Breast epithelium (tissue), 4 donors: ENCODE measurements at regions not wholly inside any gene's neighbourhood (a gene's known extent, or its start where the extent isn't known, plus 50 kb on each side); places are given as distances from the start of the nearest gene placed in this dataset.
"Not testable (repeated sequence)": the region's sequence is repeated elsewhere in the genome, so short reads cannot be mapped to it uniquely, and the experiment has no call there.

Experiments
- DNase-seq, 2 donors: peaks; one replicate each; pipeline ENCODE4 v3.0.0-alpha.2; 2019; ENCODE audit warnings: low spot score in 2 of 2
- H3K27ac ChIP-seq, 2 donors: fragments of 200-600 bp; sonication (generic) in 1 of 2; one replicate each; pipeline ENCODE4 v1.5.1; 2016 to 2019; ENCODE audit warnings: mild to moderate bottlenecking in 1 of 2
- H3K27me3 ChIP-seq, 2 donors: fragments of 200-600 bp; sonication (generic) in 1 of 2; one replicate each; pipeline versions ENCODE4 v1.5.1 to v1.6.0; 2017 to 2019; ENCODE audit warnings: control low read depth in 1 of 2, mild to moderate bottlenecking in 1 of 2
- H3K36me3 ChIP-seq: fragments of 200-600 bp; one replicate; pipeline ENCODE4 v1.5.1; 2019
- H3K4me1 ChIP-seq, 2 donors: fragments of 200-600 bp; sonication (generic); one replicate each; pipeline ENCODE4 v1.5.1; 2016 to 2019; ENCODE audit warnings: control low read depth in 1 of 2
- H3K4me3 ChIP-seq, 3 donors: fragments of 200-600 bp; sonication (generic); 1 replicate in 2 of 3; 2 replicates in 1 of 3; pipeline ENCODE4 v1.5.1; 2016 to 2019; ENCODE audit warnings: mild to moderate bottlenecking in 3 of 3, moderate library complexity in 2 of 3
- H3K9me3 ChIP-seq, 2 donors: fragments of 200-600 bp; sonication (generic) in 1 of 2; one replicate each; pipeline ENCODE4 v1.5.1; 2016 to 2019; ENCODE audit warnings: control low read depth in 1 of 2
- CTCF ChIP-seq, 3 donors: fragments of 450-650 bp; IDR thresholded peaks; one replicate each; pipeline ENCODE4 v1.5.1; 2016 to 2017; ENCODE audit warnings: antibody characterized with exemption in 3 of 3, mild to moderate bottlenecking in 3 of 3, moderate library complexity in 3 of 3
- POLR2A ChIP-seq: fragments of 450-650 bp; IDR thresholded peaks from one replicate; pipeline ENCODE4 v1.6.1; 2016; ENCODE audit warnings: antibody characterized with exemption, mild to moderate bottlenecking, moderate library complexity
- POLR2AphosphoS5 ChIP-seq, 3 donors: sonication (generic); formaldehyde crosslinking; IDR thresholded peaks; one replicate each; pipeline ENCODE4 v1.6.1; 2017; ENCODE audit warnings: antibody characterized with exemption in 3 of 3
- intact Hi-C: fragments of 100-400 bp; cut with DNase I; formaldehyde crosslinking; loops from one replicate; pipeline ENCODE4 v1.15.1; 2023; ENCODE audit warnings: low total_unique reads

DNA sequence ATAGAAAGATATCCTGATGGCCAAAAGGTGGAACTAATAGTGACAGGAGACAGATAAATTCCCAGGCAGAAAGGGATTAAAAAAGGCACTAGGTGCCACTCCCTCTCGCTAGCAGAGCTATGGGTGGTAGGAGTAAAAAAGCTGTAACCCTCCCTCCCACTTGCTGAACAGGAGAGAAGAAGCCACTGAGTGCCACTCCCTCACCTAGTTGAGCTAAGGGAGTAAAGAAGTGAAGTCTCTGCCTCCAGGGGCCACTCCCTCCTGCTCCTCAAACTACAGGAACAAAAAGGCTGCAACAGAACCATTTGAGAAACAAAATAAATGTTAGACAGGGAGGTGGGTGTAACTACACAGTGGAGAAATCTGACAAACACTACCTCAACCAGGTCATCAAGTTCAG, 276.2 kb upstream of the EPHA6 start:
- Histone ChIP-seq H3K9me3 (peaks cover 0 to 4% of the 10 kb centered on the region in 2 donors), H3K4me1 (no peaks in the 10 kb centered on the region), H3K4me3 (no peak overlapping the region), H3K27me3 (no peaks in the 10 kb centered on the region), H3K27ac (no peak overlapping the region), H3K36me3 (no peaks in the 10 kb centered on the region)
- DNase-seq, result no peak
- no peak for TF ChIP-seq CTCF (IDR thresholded peaks at IDR 0.05)
- no peak for TF ChIP-seq POLR2A
- TF ChIP-seq POLR2AphosphoS5 (IDR thresholded peaks at IDR 0.05), result no peak
- intact Hi-C loops, result no loop called here

DNA sequence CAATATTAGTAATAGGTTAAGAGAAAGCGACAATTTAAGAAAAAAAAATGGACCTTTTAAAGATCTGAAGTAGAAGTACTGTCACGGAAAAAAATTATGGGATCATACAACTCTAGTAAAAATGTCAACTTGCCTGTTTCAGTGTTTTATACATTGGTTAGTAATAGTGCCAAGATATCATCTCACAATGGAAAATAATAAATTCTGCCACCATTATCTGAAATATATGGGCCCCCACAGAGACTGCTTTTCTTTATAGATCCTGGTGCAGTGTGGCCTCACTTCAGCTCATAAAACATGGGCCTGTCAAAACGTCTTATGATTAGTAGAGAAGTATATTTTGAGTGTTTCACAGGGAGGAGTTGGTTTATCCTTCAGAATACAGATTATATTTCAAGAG, 266.3 kb upstream of the EPHA6 start:
- Histone ChIP-seq H3K9me3 (peaks cover 5 to 15% of the 10 kb centered on the region in 2 donors), H3K4me1 (no peaks in the 10 kb centered on the region), H3K36me3 (no peaks in the 10 kb centered on the region), H3K27ac (no peak overlapping the region), H3K27me3 (no peaks in the 10 kb centered on the region), H3K4me3 (no peak overlapping the region)
- no peak for DNase-seq
- no peak for TF ChIP-seq CTCF (IDR thresholded peaks at IDR 0.05)
- TF ChIP-seq POLR2A, result no peak
- no peak for TF ChIP-seq POLR2AphosphoS5 (IDR thresholded peaks at IDR 0.05)
- intact Hi-C loops, result no loop called here

DNA sequence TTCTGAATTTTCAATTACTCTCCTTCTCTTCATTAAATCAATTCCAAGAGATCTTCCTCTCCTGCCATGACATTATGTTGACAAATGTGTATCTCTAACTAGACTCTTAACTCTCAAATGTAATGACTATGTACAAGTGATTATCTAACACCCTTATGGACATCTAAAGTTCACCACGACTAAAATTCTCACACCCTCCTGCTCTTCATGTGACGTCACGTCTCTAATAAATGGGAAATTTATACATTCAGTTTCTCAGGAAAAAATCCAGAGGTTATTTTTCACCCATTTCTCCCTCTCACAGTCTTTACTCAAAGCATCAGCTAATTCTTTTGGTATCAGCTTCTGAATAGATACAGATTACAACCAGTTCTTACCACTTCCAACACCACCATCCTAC, 237.5 kb upstream of the EPHA6 start:
- intact Hi-C loops, result loop anchor here (5.0 kb wide), 2 partner anchors 1350 to 1495 kb away; no protein-coding TSS in a partner anchor
- no peak for DNase-seq
- Histone ChIP-seq H3K4me3 (no peak overlapping the region), H3K9me3 (peaks cover 13 to 16% of the 10 kb centered on the region in 2 donors), H3K27ac (no peak overlapping the region), H3K36me3 (no peaks in the 10 kb centered on the region), H3K27me3 (no peaks in the 10 kb centered on the region), H3K4me1 (no peaks in the 10 kb centered on the region)
- TF ChIP-seq CTCF (IDR thresholded peaks at IDR 0.05), result no peak
- no peak for TF ChIP-seq POLR2A
- no peak for TF ChIP-seq POLR2AphosphoS5 (IDR thresholded peaks at IDR 0.05)

DNA sequence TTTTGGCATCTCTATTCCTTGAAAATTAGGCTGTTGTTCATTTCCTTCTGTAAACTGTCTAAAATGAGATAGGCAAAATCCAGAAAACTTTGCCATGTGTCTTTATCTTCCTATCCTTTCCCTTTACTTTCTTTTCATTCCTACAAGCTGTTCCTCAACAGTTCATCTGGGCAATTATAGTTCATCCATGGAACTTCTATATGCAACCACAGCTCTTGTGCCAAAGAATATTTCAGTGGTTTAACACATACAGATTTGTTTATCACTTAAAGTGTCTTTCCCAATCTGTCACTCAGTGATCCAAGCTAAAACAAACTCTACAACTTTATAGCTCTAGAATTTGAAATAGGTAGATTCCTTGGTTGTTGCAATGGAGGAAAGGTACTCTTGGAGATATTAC, 230.3 kb upstream of the EPHA6 start:
- no peak overlapping the region for H3K27ac ChIP-seq
- H3K9me3 ChIP-seq, result no peaks in the 10 kb centered on the region
- H3K4me3 ChIP-seq, result no peak overlapping the region
- H3K4me1 ChIP-seq, result no peaks in the 10 kb centered on the region
- intact Hi-C loops, result no loop called here
- H3K36me3 ChIP-seq, result no peaks in the 10 kb centered on the region
- H3K27me3 ChIP-seq, result no peaks in the 10 kb centered on the region
- no peak for TF ChIP-seq POLR2AphosphoS5 (IDR thresholded peaks at IDR 0.05)
- TF ChIP-seq POLR2A, result no peak
- TF ChIP-seq CTCF (IDR thresholded peaks at IDR 0.05), result no peak
- DNase-seq, result no peak

- DNase-seq, H3K4me3 ChIP-seq, H3K36me3 ChIP-seq, intact Hi-C loops, H3K27ac ChIP-seq, H3K27me3 ChIP-seq, H3K4me1 ChIP-seq, H3K9me3 ChIP-seq: not testable (repeated sequence)
Measured at GRCh38 chr3:96606865-96607264, 207.5 kb upstream of the EPHA6 start.

DNA sequence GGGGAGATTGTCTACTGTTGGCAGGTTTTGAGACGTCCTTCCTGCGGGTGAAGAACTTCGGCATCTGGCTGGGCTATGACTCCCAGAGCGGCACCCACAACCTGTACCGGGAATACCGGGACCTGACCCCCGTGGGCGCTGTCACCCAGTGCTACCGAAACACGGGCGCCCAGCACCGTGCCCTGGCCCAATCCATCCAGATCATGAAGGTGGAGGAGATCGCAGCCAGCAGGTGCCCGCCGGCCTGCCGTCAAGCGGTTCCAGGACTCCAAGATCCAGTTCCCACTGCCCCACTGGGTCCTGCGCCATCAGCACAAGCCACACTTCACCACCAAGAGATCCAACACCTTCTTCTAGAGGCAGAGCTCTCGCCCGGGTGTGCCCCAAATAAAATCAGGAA, 194.9 kb upstream of the EPHA6 start:
- Histone ChIP-seq H3K9me3 (peaks cover 0 to 2% of the 10 kb centered on the region in 2 donors), H3K27ac (no peak overlapping the region), H3K4me3 (no peak overlapping the region), H3K4me1 (no peaks in the 10 kb centered on the region), H3K36me3 (no peaks in the 10 kb centered on the region), H3K27me3 (no peaks in the 10 kb centered on the region)
- intact Hi-C loops, result no loop called here
- TF ChIP-seq POLR2A, result no peak
- DNase-seq, result no peak
